ENCODE measurements at regions not wholly inside any gene's neighbourhood (a gene's known extent, or its start where the extent isn't known, plus 50 kb on each side); places are given as distances from the start of the nearest gene placed in this dataset.
A peak's percentile ranks its signal among the peaks of the same experiment; 100 is the strongest.

GRCh38 chr4:126906466-126906865 is 726.3 kb upstream of the INTU start:
- TF ChIP-seq MLX (CRISPR knock-in tag; IDR thresholded peaks at IDR 0.05) (no peak), ZNF423 (CRISPR knock-in tag; IDR thresholded peaks at IDR 0.05) (no peak), EMX1 (CRISPR knock-in tag; IDR thresholded peaks at IDR 0.05) (no peak), SMAD4 (CRISPR knock-in tag; IDR thresholded peaks at IDR 0.05) (no peak), ZNF671 (CRISPR knock-in tag; IDR thresholded peaks at IDR 0.05) (no peak), ATF1 (CRISPR knock-in tag; IDR thresholded peaks at IDR 0.05) (no peak), PRRX2 (CRISPR knock-in tag; IDR thresholded peaks at IDR 0.05) (no peak), E2F1 (CRISPR knock-in tag; IDR thresholded peaks at IDR 0.05) (no peak), RORB (CRISPR knock-in tag; IDR thresholded peaks at IDR 0.05) (no peak), TCF7 (CRISPR knock-in tag; IDR thresholded peaks at IDR 0.05; ENCODE audit: low read depth) (no peak), FOXP1 (CRISPR knock-in tag; IDR thresholded peaks at IDR 0.05; ENCODE audit: borderline replicate concordance) (no peak), MAX (CRISPR knock-in tag; IDR thresholded peaks at IDR 0.05) (no peak)
- Mint-ChIP-seq H3K4me3 (no peak overlapping the region), H3K27me3 (ENCODE audit: low read depth) (no peaks in the 10 kb centered on the region), H3K36me3 (no peaks in the 10 kb centered on the region), H3K9me3 (peaks cover 3% of the 10 kb centered on the region; the same call in 1 of the 2 replicates), H3K27ac (no peak overlapping the region), H3K4me1 (peaks cover 10% of the 10 kb centered on the region)
- ChIA-PET POLR2A (no interaction called here), CTCF (interaction anchor here (0.6 kb wide), 1 partner anchor 572 kb away, joined by 3 read pairs; no protein-coding TSS in a partner anchor)
- peak; percentile 26 for DNase-seq (ENCODE audit: low spot score)
- ATAC-seq = peak; percentile 97

- H3K36me3 Mint-ChIP-seq = no peaks in the 10 kb centered on the region
- H3K27ac Mint-ChIP-seq = no peak overlapping the region
- TF ChIP-seq PREB (CRISPR knock-in tag; IDR thresholded peaks at IDR 0.05; ENCODE audit: borderline replicate concordance) (no peak), NR2C2 (CRISPR knock-in tag; IDR thresholded peaks at IDR 0.05) (no peak), STAT6 (CRISPR knock-in tag; conservative IDR thresholded peaks at IDR 0.05; ENCODE audit: low read depth) (no peak), FOXJ3 (CRISPR knock-in tag; IDR thresholded peaks at IDR 0.05; ENCODE audit: borderline replicate concordance) (no peak), HMGA2 (CRISPR knock-in tag; IDR thresholded peaks at IDR 0.05) (no peak), HMGXB4 (CRISPR knock-in tag; IDR thresholded peaks at IDR 0.05) (no peak), PRRX2 (CRISPR knock-in tag; IDR thresholded peaks at IDR 0.05) (no peak), ZNF423 (CRISPR knock-in tag; IDR thresholded peaks at IDR 0.05) (no peak), FOXP1 (CRISPR knock-in tag; IDR thresholded peaks at IDR 0.05; ENCODE audit: borderline replicate concordance) (no peak)
- ChIA-PET CTCF (interaction anchor here (0.6 kb wide), 1 partner anchor 177 kb away, joined by 3 read pairs; no protein-coding TSS in a partner anchor), POLR2A (no interaction called here)
- no peak overlapping the region for H3K4me3 Mint-ChIP-seq
- peaks cover 10% of the 10 kb centered on the region for H3K4me1 Mint-ChIP-seq
- no peaks in the 10 kb centered on the region for H3K27me3 Mint-ChIP-seq (ENCODE audit: low read depth)
- no peak for DNase-seq (ENCODE audit: low spot score)
- no peaks in the 10 kb centered on the region for H3K9me3 Mint-ChIP-seq
- ATAC-seq = no peak
These were observed 725.4 kb upstream of the INTU start for GRCh38 chr4:126907389-126907788.
